Testis (tissue), 2 donors: ENCODE measurements at regions not wholly inside any gene's neighbourhood (a gene's known extent, or its start where the extent isn't known, plus 50 kb on each side); places are given as distances from the start of the nearest gene placed in this dataset.
"Not testable (repeated sequence)": the region's sequence is repeated elsewhere in the genome, so short reads cannot be mapped to it uniquely, and the experiment has no call there.

Source experiments
- DNase-seq: peaks from one replicate; pipeline ENCODE4 v3.0.0-alpha.2; 2019
- H3K27ac ChIP-seq, 2 donors: fragments of 200-600 bp; sonication (generic); one replicate each; pipeline ENCODE4 v1.5.1; 2019
- H3K27me3 ChIP-seq: fragments of 200-600 bp; sonication (generic); one replicate; pipeline ENCODE4 v1.5.1; 2019
- H3K36me3 ChIP-seq: fragments of 200-600 bp; sonication (generic); one replicate; pipeline ENCODE4 v1.5.1; 2017; ENCODE audit warnings: low read depth; ENCODE audit errors: missing control alignments
- H3K4me1 ChIP-seq: fragments of 200-600 bp; sonication (generic); one replicate; pipeline ENCODE4 v1.5.1; 2019
- H3K4me3 ChIP-seq, 2 donors: fragments of 200-600 bp; sonication (generic); one replicate each; pipeline ENCODE4 v1.5.1; 2017 to 2019
- H3K9me3 ChIP-seq: fragments of 200-600 bp; sonication (generic); one replicate; pipeline ENCODE4 v1.5.1; 2017
- POLR2A ChIP-seq: fragments of 450-650 bp; IDR thresholded peaks from one replicate; pipeline ENCODE4 v1.6.1; 2017; ENCODE audit warnings: antibody characterized with exemption, mild to moderate bottlenecking, moderate library complexity
- WGBS, 2 donors: methylation state at CpG; one replicate each; pipeline ENCODE4 v1.1.5; 2018; 5-methylcytosine and 5-hydroxymethylcytosine counted together
- intact Hi-C: fragments of 100-400 bp; cut with DNase I; formaldehyde crosslinking; loops from one replicate; pipeline ENCODE4 v1.15.1; 2023; ENCODE audit warnings: low total_unique reads
- TF ChIP-seq, protein P1 (sequence below), 3 experiments: fragments of 450-650 bp in 2 of 3; fragments of 200-600 bp in 1 of 3; sonication (generic) in 1 of 3; IDR thresholded peaks; one replicate each; pipeline ENCODE4 v1.5.1; 2016 to 2019; ENCODE audit warnings: antibody characterized with exemption in 3 of 3, mild to moderate bottlenecking in 2 of 3, moderate library complexity in 1 of 3

DNA sequence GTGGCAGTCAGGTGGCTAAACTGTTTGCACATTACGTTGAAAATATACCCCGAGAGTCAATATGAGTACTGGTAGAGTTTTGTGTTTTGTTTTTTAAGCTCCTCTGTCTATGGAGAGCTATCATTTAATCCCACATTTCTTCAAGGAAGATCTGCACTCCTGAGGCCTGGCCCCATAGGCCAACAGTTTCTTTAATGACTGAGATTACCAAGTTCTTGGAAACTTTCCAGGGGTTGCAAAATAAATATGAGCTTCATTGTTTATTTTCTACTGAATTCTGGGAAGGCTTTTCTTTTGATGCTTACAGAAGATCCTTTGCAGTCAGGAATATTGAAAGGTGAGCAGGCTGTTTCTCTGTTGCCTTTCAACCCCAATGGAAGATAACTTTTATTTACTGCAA, 452.0 kb downstream of the JRKL start:
- DNase-seq, result no peak
- 83 to 88% methylated on average over 2 of the region's 2 CpGs for WGBS, 2 donors
- intact Hi-C loops, result no loop called here
- Histone ChIP-seq H3K9me3 (no peaks in the 10 kb centered on the region), H3K36me3 (no peaks in the 10 kb centered on the region), H3K27me3 (no peaks in the 10 kb centered on the region), H3K4me3 (no peak overlapping the region), H3K4me1 (no peaks in the 10 kb centered on the region), H3K27ac (no peak overlapping the region)
- no peak for TF ChIP-seq POLR2A
- TF ChIP-seq, protein P1, sequence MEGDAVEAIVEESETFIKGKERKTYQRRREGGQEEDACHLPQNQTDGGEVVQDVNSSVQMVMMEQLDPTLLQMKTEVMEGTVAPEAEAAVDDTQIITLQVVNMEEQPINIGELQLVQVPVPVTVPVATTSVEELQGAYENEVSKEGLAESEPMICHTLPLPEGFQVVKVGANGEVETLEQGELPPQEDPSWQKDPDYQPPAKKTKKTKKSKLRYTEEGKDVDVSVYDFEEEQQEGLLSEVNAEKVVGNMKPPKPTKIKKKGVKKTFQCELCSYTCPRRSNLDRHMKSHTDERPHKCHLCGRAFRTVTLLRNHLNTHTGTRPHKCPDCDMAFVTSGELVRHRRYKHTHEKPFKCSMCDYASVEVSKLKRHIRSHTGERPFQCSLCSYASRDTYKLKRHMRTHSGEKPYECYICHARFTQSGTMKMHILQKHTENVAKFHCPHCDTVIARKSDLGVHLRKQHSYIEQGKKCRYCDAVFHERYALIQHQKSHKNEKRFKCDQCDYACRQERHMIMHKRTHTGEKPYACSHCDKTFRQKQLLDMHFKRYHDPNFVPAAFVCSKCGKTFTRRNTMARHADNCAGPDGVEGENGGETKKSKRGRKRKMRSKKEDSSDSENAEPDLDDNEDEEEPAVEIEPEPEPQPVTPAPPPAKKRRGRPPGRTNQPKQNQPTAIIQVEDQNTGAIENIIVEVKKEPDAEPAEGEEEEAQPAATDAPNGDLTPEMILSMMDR (IDR thresholded peaks at IDR 0.05), result no peak

- DNase-seq, result no peak
- intact Hi-C loops, result no loop called here
- Histone ChIP-seq H3K4me1 (no peaks in the 10 kb centered on the region), H3K27ac (no peak overlapping the region), H3K36me3 (no peaks in the 10 kb centered on the region), H3K4me3 (no peak overlapping the region), H3K9me3 (no peaks in the 10 kb centered on the region), H3K27me3 (no peaks in the 10 kb centered on the region)
- WGBS, 2 donors, result 100% methylated on average over 1 of the region's 1 CpG
- TF ChIP-seq POLR2A, result no peak
- TF ChIP-seq, protein P1 (IDR thresholded peaks at IDR 0.05), result no peak
Measured at GRCh38 chr11:96842731-96843130, 452.9 kb downstream of the JRKL start.

- TF ChIP-seq, protein P1 (IDR thresholded peaks at IDR 0.05), result no peak
- TF ChIP-seq POLR2A, result no peak
- no peak for DNase-seq
- Histone ChIP-seq H3K27me3 (no peaks in the 10 kb centered on the region), H3K27ac (no peak overlapping the region), H3K4me1 (peaks cover 5% of the 10 kb centered on the region), H3K36me3 (no peaks in the 10 kb centered on the region), H3K4me3 (no peak overlapping the region), H3K9me3 (no peaks in the 10 kb centered on the region)
- WGBS, 2 donors, result 23 to 54% methylated on average over 3 of the region's 3 CpGs
- intact Hi-C loops, result no loop called here
Measured at GRCh38 chr11:96854425-96854824, 464.6 kb downstream of the JRKL start.

GRCh38 chr11:96861722-96862121, 471.9 kb downstream of the JRKL start:
- H3K36me3 ChIP-seq, H3K9me3 ChIP-seq, H3K4me3 ChIP-seq, H3K27ac ChIP-seq, DNase-seq, H3K4me1 ChIP-seq, H3K27me3 ChIP-seq, intact Hi-C loops: not testable (repeated sequence)
- 88 to 94% methylated on average over 3 of the region's 3 CpGs for WGBS, 2 donors

- peak; percentile 28 for DNase-seq
- H3K4me3 ChIP-seq, result no peak overlapping the region
- no peaks in the 10 kb centered on the region for H3K36me3 ChIP-seq
- H3K9me3 ChIP-seq, result no peaks in the 10 kb centered on the region
- intact Hi-C loops, result no loop called here
- no peak for TF ChIP-seq POLR2A
- TF ChIP-seq, protein P1 (IDR thresholded peaks at IDR 0.05), result no peak
- no peaks in the 10 kb centered on the region for H3K27me3 ChIP-seq
- 93 to 94% methylated on average over 1 to 3 of the region's 3 CpGs for WGBS, 2 donors
- no peak overlapping the region for H3K27ac ChIP-seq
- H3K4me1 ChIP-seq, result no peaks in the 10 kb centered on the region
Measured at GRCh38 chr11:96863520-96863919, 473.7 kb downstream of the JRKL start.
